Stimulated activated CD4-positive, alpha-beta T cell treated with anti-CD3 and anti-CD28 coated beads, TNF-alpha, amount 100 ng/mL, for 4 hours (primary cell): ENCODE measurements at regions not wholly inside any gene's neighbourhood (a gene's known extent, or its start where the extent isn't known, plus 50 kb on each side); places are given as distances from the start of the nearest gene placed in this dataset.
"Not testable (repeated sequence)": the region's sequence is repeated elsewhere in the genome, so short reads cannot be mapped to it uniquely, and the experiment has no call there.

Experiments
- DNase-seq, 3 experiments: peaks; one replicate each; pipeline ENCODE4 v3.0.0-alpha.2; 2020; ENCODE audit warnings: low read depth in 3 of 3

GRCh38 chr6:139713424-139713823 is 339.0 kb upstream of the CITED2 start:
- DNase-seq: no peak

GRCh38 chr6:139712830-139713229 is 338.4 kb upstream of the CITED2 start:
- no peak for DNase-seq

GRCh38 chr6:139711804-139712585 is 337.5 kb upstream of the CITED2 start:
- DNase-seq: no peak

GRCh38 chr6:139710556-139710955 is 336.1 kb upstream of the CITED2 start:
- DNase-seq: no peak

GRCh38 chr6:139708337-139709199 is 334.1 kb upstream of the CITED2 start:
- no peak for DNase-seq

- DNase-seq: no peak
Measured at GRCh38 chr6:139706912-139707311, 332.5 kb upstream of the CITED2 start.

- DNase-seq: no peak
Measured at GRCh38 chr6:139705284-139705683, 330.8 kb upstream of the CITED2 start.

GRCh38 chr6:139703780-139704179 is 329.3 kb upstream of the CITED2 start:
- no peak for DNase-seq

GRCh38 chr6:139702706-139703105 is 328.3 kb upstream of the CITED2 start:
- DNase-seq: no peak

GRCh38 chr6:139701695-139702094 is 327.2 kb upstream of the CITED2 start:
- DNase-seq: no peak

- no peak for DNase-seq
Measured at GRCh38 chr6:139701003-139701402, 326.6 kb upstream of the CITED2 start.

- no peak for DNase-seq
Measured at GRCh38 chr6:139699911-139700310, 325.5 kb upstream of the CITED2 start.

- DNase-seq: no peak
Measured at GRCh38 chr6:139699335-139699734, 324.9 kb upstream of the CITED2 start.

GRCh38 chr6:139698526-139699176 is 324.2 kb upstream of the CITED2 start:
- no peak for DNase-seq

- not testable (repeated sequence) for DNase-seq
Measured at GRCh38 chr6:139697856-139698255, 323.4 kb upstream of the CITED2 start.

GRCh38 chr6:139696991-139697390 is 322.5 kb upstream of the CITED2 start:
- DNase-seq: not testable (repeated sequence)

GRCh38 chr6:139695361-139695760 is 320.9 kb upstream of the CITED2 start:
- no peak for DNase-seq

GRCh38 chr6:139693735-139694134 is 319.3 kb upstream of the CITED2 start:
- no peak for DNase-seq

- no peak for DNase-seq
Measured at GRCh38 chr6:139690007-139690406, 315.6 kb upstream of the CITED2 start.

- DNase-seq: no peak
Measured at GRCh38 chr6:139687055-139687454, 312.6 kb upstream of the CITED2 start.

GRCh38 chr6:139686308-139686707 is 311.9 kb upstream of the CITED2 start:
- no peak for DNase-seq

GRCh38 chr6:139685009-139685408 is 310.6 kb upstream of the CITED2 start:
- no peak for DNase-seq
